Right lobe of liver (tissue), 4 donors: ENCODE measurements at regions not wholly inside any gene's neighbourhood (a gene's known extent, or its start where the extent isn't known, plus 50 kb on each side); places are given as distances from the start of the nearest gene placed in this dataset.

Experiments used
- POLR2A ChIP-seq: fragments of 450-650 bp; IDR thresholded peaks from one replicate; pipeline ENCODE4 v1.6.1; 2017; ENCODE audit warnings: antibody characterized with exemption, mild to moderate bottlenecking
- TF ChIP-seq, protein P1 (sequence below), 4 donors: fragments of 200-600 bp in 3 of 4; fragments of 450-650 bp in 1 of 4; IDR thresholded peaks; one replicate each; pipeline versions ENCODE4 v1.5.1 to v1.8.0; 2016 to 2022; ENCODE audit warnings: antibody characterized with exemption in 4 of 4, mild to moderate bottlenecking in 2 of 4
- donor health status: DM: no; HTN: no; CAD: no.
- donor health status: DM: no; HTN: no; CAD: no.
- donor health status: DM: no; HTN: yes; CAD: no.

DNA sequence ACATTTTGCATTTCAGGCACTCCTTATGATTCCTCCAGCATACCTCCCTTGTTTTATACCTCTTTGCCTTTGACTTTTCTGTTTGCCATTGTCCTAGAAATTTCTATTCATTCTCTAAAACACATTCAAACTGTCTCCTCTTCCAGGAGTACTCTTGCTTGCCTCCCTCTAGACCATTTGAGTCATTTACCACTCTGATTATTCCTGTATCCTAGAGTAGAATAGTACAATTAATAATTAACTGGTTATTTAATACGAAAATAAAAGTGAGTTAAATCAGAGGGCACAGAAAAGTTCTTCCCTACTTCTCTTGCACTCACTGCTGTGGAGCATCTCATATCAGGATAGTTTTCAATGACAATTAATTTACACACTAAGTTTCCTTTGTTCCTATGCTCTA lies 290.2 kb upstream of the RORA start:
- TF ChIP-seq, protein P1, sequence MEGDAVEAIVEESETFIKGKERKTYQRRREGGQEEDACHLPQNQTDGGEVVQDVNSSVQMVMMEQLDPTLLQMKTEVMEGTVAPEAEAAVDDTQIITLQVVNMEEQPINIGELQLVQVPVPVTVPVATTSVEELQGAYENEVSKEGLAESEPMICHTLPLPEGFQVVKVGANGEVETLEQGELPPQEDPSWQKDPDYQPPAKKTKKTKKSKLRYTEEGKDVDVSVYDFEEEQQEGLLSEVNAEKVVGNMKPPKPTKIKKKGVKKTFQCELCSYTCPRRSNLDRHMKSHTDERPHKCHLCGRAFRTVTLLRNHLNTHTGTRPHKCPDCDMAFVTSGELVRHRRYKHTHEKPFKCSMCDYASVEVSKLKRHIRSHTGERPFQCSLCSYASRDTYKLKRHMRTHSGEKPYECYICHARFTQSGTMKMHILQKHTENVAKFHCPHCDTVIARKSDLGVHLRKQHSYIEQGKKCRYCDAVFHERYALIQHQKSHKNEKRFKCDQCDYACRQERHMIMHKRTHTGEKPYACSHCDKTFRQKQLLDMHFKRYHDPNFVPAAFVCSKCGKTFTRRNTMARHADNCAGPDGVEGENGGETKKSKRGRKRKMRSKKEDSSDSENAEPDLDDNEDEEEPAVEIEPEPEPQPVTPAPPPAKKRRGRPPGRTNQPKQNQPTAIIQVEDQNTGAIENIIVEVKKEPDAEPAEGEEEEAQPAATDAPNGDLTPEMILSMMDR (IDR thresholded peaks at IDR 0.05), result no peak
- TF ChIP-seq POLR2A, result no peak
